ENCODE measurements at regions not wholly inside any gene's neighbourhood (a gene's known extent, or its start where the extent isn't known, plus 50 kb on each side); places are given as distances from the start of the nearest gene placed in this dataset.

- Mint-ChIP-seq H3K36me3 (no peaks in the 10 kb centered on the region), H3K4me3 (no peak overlapping the region), H3K27ac (no peak overlapping the region), H3K4me1 (no peaks in the 10 kb centered on the region), H3K27me3 (ENCODE audit: low read depth in 3 of 3) (peaks cover 0 to 2% (median 1%) of the 10 kb centered on the region in 3 donors), H3K9me3 (peaks cover 0 to 5% (median 2%) of the 10 kb centered on the region in 7 donors)
- TF ChIP-seq CTCF (IDR thresholded peaks at IDR 0.05), result no peak
- H3K4me3 ChIP-seq (replicated peaks in 1 of 3; ENCODE audit: low read depth in 2 of 3, low read length in 3 of 3), result no peak overlapping the region
- H2AFZ ChIP-seq (ENCODE audit: insufficient read depth, low read depth, low read length, poor library complexity, severe bottlenecking), result no peak overlapping the region
- no peaks in the 10 kb centered on the region for H3K9me3 ChIP-seq (replicated peaks in 1 of 2; ENCODE audit: control insufficient read depth in 1 of 2, insufficient read depth in 1 of 2, low read length in 2 of 2)
- no peaks in the 10 kb centered on the region for H3K4me1 ChIP-seq (ENCODE audit: control insufficient read depth in 1 of 2, insufficient read depth in 2 of 2, low read length in 2 of 2)
- H3K27ac ChIP-seq (ENCODE audit: low read depth in 1 of 2, low read length in 2 of 2), result no peak overlapping the region
- DNase-seq, result no peak
- no peaks in the 10 kb centered on the region for H3K27me3 ChIP-seq (ENCODE audit: control insufficient read depth in 2 of 2, insufficient read depth in 2 of 2, low read length in 2 of 2)
- H3K9ac ChIP-seq (ENCODE audit: insufficient read depth, low read length, poor library complexity, severe bottlenecking), result no peak overlapping the region
- intact Hi-C loops (cut with micrococcal nuclease), result no loop called here
- no peak overlapping the region for H3K4me2 ChIP-seq (replicated peaks; ENCODE audit: extremely low read depth, low read length, poor library complexity, severe bottlenecking)
- H4K20me1 ChIP-seq (ENCODE audit: insufficient read depth, low read length), result no peaks in the 10 kb centered on the region
- no peaks in the 10 kb centered on the region for H3K36me3 ChIP-seq (replicated peaks in 1 of 2; ENCODE audit: control insufficient read depth in 1 of 2, insufficient read depth in 2 of 2, low read length in 2 of 2)
- H3K79me2 ChIP-seq (ENCODE audit: insufficient read depth, low read length), result no peaks in the 10 kb centered on the region
- no CpG with 5 or more reads among the region's 1 CpG for WGBS (ENCODE audit: insufficient coverage)
These were observed 239.7 kb upstream of the HTR2A start for GRCh38 chr13:47136504-47136941.

GRCh38 chr13:47135800-47136503 is 239.1 kb upstream of the HTR2A start:
- Histone ChIP-seq H2AFZ (ENCODE audit: insufficient read depth, low read depth, low read length, poor library complexity, severe bottlenecking) (no peak overlapping the region), H3K36me3 (replicated peaks in 1 of 2; ENCODE audit: control insufficient read depth in 1 of 2, insufficient read depth in 2 of 2, low read length in 2 of 2) (no peaks in the 10 kb centered on the region), H3K27ac (ENCODE audit: low read depth in 1 of 2, low read length in 2 of 2) (no peak overlapping the region), H3K9me3 (replicated peaks in 1 of 2; ENCODE audit: control insufficient read depth in 1 of 2, insufficient read depth in 1 of 2, low read length in 2 of 2) (no peaks in the 10 kb centered on the region), H3K4me3 (replicated peaks in 1 of 3; ENCODE audit: low read depth in 2 of 3, low read length in 3 of 3) (no peak overlapping the region), H3K79me2 (ENCODE audit: insufficient read depth, low read length) (no peaks in the 10 kb centered on the region), H3K9ac (ENCODE audit: insufficient read depth, low read length, poor library complexity, severe bottlenecking) (no peak overlapping the region), H4K20me1 (ENCODE audit: insufficient read depth, low read length) (no peaks in the 10 kb centered on the region), H3K4me1 (ENCODE audit: control insufficient read depth in 1 of 2, insufficient read depth in 2 of 2, low read length in 2 of 2) (no peaks in the 10 kb centered on the region), H3K27me3 (ENCODE audit: control insufficient read depth in 2 of 2, insufficient read depth in 2 of 2, low read length in 2 of 2) (no peaks in the 10 kb centered on the region), H3K4me2 (replicated peaks; ENCODE audit: extremely low read depth, low read length, poor library complexity, severe bottlenecking) (no peak overlapping the region)
- Mint-ChIP-seq H3K36me3 (no peaks in the 10 kb centered on the region), H3K27me3 (ENCODE audit: low read depth in 3 of 3) (peaks cover 0 to 2% (median 1%) of the 10 kb centered on the region in 3 donors), H3K4me3 (no peak overlapping the region), H3K9me3 (peaks cover 0 to 5% (median 2%) of the 10 kb centered on the region in 7 donors), H3K27ac (no peak overlapping the region), H3K4me1 (no peaks in the 10 kb centered on the region)
- intact Hi-C loops (cut with micrococcal nuclease), result no loop called here
- DNase-seq, result no peak
- WGBS (ENCODE audit: insufficient coverage), result 80% methylated on average over 1 of the region's 5 CpGs
- no peak for TF ChIP-seq CTCF (IDR thresholded peaks at IDR 0.05)
